OCI-LY7 (cell line): ENCODE measurements at regions not wholly inside any gene's neighbourhood (a gene's known extent, or its start where the extent isn't known, plus 50 kb on each side); places are given as distances from the start of the nearest gene placed in this dataset.

Experiments used
- BruUV-seq: library from RNA; stranded (reverse); fragments of 400-500 nt; replicated peaks from 2 replicates; lab custom pipeline; 2021; lab: Mats Ljungman, UMichigan
- CTCF ChIA-PET: fragments of 300-600 bp; sonication (Branson Sonifier 250); formaldehyde crosslinking; loops from one replicate; lab custom pipeline; 2022; ENCODE audit warnings: antibody characterized with exemption; ENCODE audit not compliant: unreplicated experiment; lab: Charles Lee
- POLR2A ChIA-PET: fragments of 300-600 bp; sonication (Branson Sonifier 250); formaldehyde crosslinking; loops from one replicate; lab custom pipeline; 2022; ENCODE audit warnings: antibody characterized with exemption; lab: Charles Lee
- DNase-seq: peaks from one replicate; pipeline ENCODE4 v3.0.0-alpha.2; 2015; ENCODE audit warnings: low spot score
- H2AFZ ChIP-seq: fragments of 200-600 bp; sonication (generic), shearing (Covaris generic); 2 replicates; pipeline ENCODE4 v1.6.1; 2014; ENCODE audit warnings: mild to moderate bottlenecking, antibody characterized with exemption, low read length, moderate library complexity
- H3K27ac ChIP-seq: fragments of 200-600 bp; sonication (generic); 2 replicates; pipeline ENCODE4 v1.5.1; 2014; ENCODE audit warnings: mixed run types, low read depth, mild to moderate bottlenecking, moderate library complexity, low read length, inconsistent platforms; ENCODE audit not compliant: poor library complexity, severe bottlenecking
- H3K36me3 ChIP-seq: fragments of 200-600 bp; sonication (generic); 2 replicates; pipeline ENCODE4 v1.6.1; 2014; ENCODE audit warnings: mild to moderate bottlenecking, antibody characterized with exemption, low read length, moderate library complexity, mixed read lengths; ENCODE audit not compliant: insufficient read depth
- H3K4me1 ChIP-seq: fragments of 200-600 bp; sonication (generic); 2 replicates; pipeline ENCODE4 v1.5.1; 2014; ENCODE audit warnings: mild to moderate bottlenecking, low read length; ENCODE audit not compliant: insufficient read depth, poor library complexity, severe bottlenecking
- H3K4me2 ChIP-seq: fragments of 200-600 bp; sonication (generic); 2 replicates; pipeline ENCODE4 v1.6.1; 2014; ENCODE audit warnings: mild to moderate bottlenecking, low read length
- H3K4me3 ChIP-seq: fragments of 200-600 bp; sonication (generic); 2 replicates; pipeline ENCODE4 v1.5.1; 2014; ENCODE audit warnings: mild to moderate bottlenecking, low read depth, low read length; ENCODE audit not compliant: poor library complexity, severe bottlenecking
- H3K79me2 ChIP-seq: fragments of 200-600 bp; sonication (generic); 2 replicates; pipeline ENCODE4 v1.6.1; 2016; ENCODE audit warnings: low read depth, mild to moderate bottlenecking, low read length, moderate library complexity, mixed read lengths; ENCODE audit not compliant: insufficient read depth
- H3K9me2 ChIP-seq: fragments of 200-600 bp; sonication (generic); 2 replicates; pipeline ENCODE4 v1.6.1; 2016; ENCODE audit warnings: mild to moderate bottlenecking, low read length, mixed read lengths; ENCODE audit not compliant: insufficient read depth
- H3K9me3 ChIP-seq: fragments of 200-600 bp; sonication (generic); 2 replicates; pipeline ENCODE4 v1.6.1; 2014; ENCODE audit warnings: mild to moderate bottlenecking, mixed run types, low read length, mixed read lengths
- H4K20me1 ChIP-seq: fragments of 200-600 bp; sonication (generic); 2 replicates; pipeline ENCODE4 v1.6.1; 2014; ENCODE audit warnings: mild to moderate bottlenecking, antibody characterized with exemption, low read length, moderate library complexity, mixed read lengths; ENCODE audit not compliant: insufficient read depth
- CTCF ChIP-seq: fragments of 200-600 bp; sonication (generic); conservative IDR thresholded peaks from 2 replicates; pipeline ENCODE4 v1.5.1; 2014; ENCODE audit warnings: mild to moderate bottlenecking, antibody characterized with exemption, low read length, moderate library complexity, mixed read lengths
- EZH2phosphoT487 ChIP-seq: fragments of 200-600 bp; sonication (generic); IDR thresholded peaks from 2 replicates; pipeline ENCODE4 v1.6.1; 2018; ENCODE audit warnings: low read depth, borderline replicate concordance, mild to moderate bottlenecking, mixed run types, antibody characterized with exemption, low read length, moderate library complexity, mixed read lengths
- intact Hi-C: fragments of 100-400 bp; cut with micrococcal nuclease; formaldehyde crosslinking; loops from one replicate; pipeline ENCODE4 v1.10.0; 2022; ENCODE audit not compliant: unreplicated experiment

- TF ChIP-seq EZH2phosphoT487 (no peak), CTCF (no peak)
- intact Hi-C loops: no loop called here
- Histone ChIP-seq H2AFZ (no peak overlapping the region), H3K27ac (no peak overlapping the region), H3K9me2 (no peaks in the 10 kb centered on the region), H3K4me1 (no peaks in the 10 kb centered on the region), H3K4me3 (no peak overlapping the region), H4K20me1 (no peaks in the 10 kb centered on the region), H3K79me2 (no peaks in the 10 kb centered on the region), H3K9me3 (no peaks in the 10 kb centered on the region), H3K36me3 (no peaks in the 10 kb centered on the region), H3K4me2 (no peak overlapping the region)
- ChIA-PET POLR2A (no interaction called here), CTCF (no interaction called here)
- no peak for DNase-seq
- no TSS peak for BruUV-seq
These were observed 228.4 kb downstream of the NPHP4 start for GRCh38 chr1:5763696-5764370.

DNA sequence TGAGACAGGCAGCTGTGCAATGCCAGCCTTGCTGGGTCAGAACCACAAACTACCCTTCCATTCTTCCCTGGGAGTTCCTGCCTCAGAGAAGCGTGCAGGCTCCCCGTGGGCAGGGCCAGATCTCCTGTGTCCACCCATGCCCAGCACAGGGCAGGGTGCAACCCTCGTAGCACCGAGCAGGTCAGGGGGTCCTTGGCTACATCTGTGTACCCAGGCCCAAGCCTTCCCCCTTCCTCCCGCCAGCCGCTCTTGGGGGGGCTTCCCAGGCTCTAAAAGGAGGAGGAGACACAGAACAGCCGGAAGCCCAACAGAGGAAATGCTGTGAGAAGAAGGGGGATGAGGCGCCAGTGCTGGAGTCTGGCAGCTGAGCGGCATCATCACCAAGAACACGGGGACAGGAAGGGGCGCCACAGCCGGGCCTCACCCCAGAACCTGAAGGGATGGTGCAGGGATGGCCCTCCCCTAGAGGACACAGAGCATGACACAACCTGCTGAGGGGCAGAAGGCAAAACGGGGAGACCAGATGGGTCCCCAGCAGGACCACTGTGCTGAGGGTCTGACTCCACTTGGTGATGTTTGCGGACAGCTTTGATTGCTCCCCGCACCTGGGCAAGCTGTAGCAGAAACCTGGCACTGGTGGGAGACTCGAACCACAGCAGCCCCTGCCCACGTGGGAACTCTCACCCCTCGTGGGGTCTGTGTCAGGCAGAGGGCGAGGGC lies 233.2 kb downstream of the NPHP4 start:
- H3K4me2 ChIP-seq: no peak overlapping the region
- CTCF ChIA-PET: no interaction called here
- intact Hi-C loops: no loop called here
- H3K9me2 ChIP-seq: no peaks in the 10 kb centered on the region
- no peak overlapping the region for H2AFZ ChIP-seq
- BruUV-seq: no TSS peak
- no peak overlapping the region for H3K27ac ChIP-seq
- POLR2A ChIA-PET: no interaction called here
- H4K20me1 ChIP-seq: no peaks in the 10 kb centered on the region
- no peaks in the 10 kb centered on the region for H3K4me1 ChIP-seq
- no peak overlapping the region for H3K4me3 ChIP-seq
- no peaks in the 10 kb centered on the region for H3K36me3 ChIP-seq
- H3K9me3 ChIP-seq: no peaks in the 10 kb centered on the region
- TF ChIP-seq EZH2phosphoT487: no peak
- no peaks in the 10 kb centered on the region for H3K79me2 ChIP-seq
- no peak for DNase-seq

- TF ChIP-seq EZH2phosphoT487 (no peak), CTCF (no peak)
- no peak for DNase-seq
- Histone ChIP-seq H3K36me3 (no peaks in the 10 kb centered on the region), H3K4me1 (no peaks in the 10 kb centered on the region), H3K9me2 (no peaks in the 10 kb centered on the region), H3K27ac (no peak overlapping the region), H2AFZ (no peak overlapping the region), H4K20me1 (no peaks in the 10 kb centered on the region), H3K79me2 (no peaks in the 10 kb centered on the region), H3K9me3 (no peaks in the 10 kb centered on the region), H3K4me2 (no peak overlapping the region), H3K4me3 (no peak overlapping the region)
- no TSS peak for BruUV-seq
- POLR2A ChIA-PET: no interaction called here
- CTCF ChIA-PET: no interaction called here
- intact Hi-C loops: no loop called here
These were observed 234.0 kb downstream of the NPHP4 start for GRCh38 chr1:5758000-5758858.
